Lung microvascular endothelial cell (primary cell): ENCODE measurements at regions not wholly inside any gene's neighbourhood (a gene's known extent, or its start where the extent isn't known, plus 50 kb on each side); places are given as distances from the start of the nearest gene placed in this dataset.

Experiments used
- DNase-seq, 2 donors: peaks; one replicate each; pipeline versions ENCODE4 v3.0.0 to v3.0.0-alpha.2; 2010; ENCODE audit warnings: low read depth in 2 of 2

DNA sequence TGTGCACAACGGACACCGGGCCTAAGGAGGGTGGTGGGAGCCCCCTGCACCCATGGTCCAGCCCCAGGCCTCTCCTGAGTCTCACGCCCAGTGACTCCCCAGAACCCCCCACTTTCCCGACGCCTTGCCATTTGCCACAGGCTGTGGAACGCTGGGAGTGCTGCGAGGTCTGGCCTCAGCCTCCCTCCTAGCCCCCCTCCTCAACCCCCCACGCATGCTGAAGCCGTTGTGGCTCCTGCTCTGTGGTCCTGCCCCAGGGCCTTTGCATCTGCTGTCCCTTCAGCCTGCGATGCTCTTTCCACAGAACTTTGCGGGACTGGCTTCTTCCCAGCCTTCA, 226.0 kb upstream of the GSE1 start:
- no peak for DNase-seq

DNA sequence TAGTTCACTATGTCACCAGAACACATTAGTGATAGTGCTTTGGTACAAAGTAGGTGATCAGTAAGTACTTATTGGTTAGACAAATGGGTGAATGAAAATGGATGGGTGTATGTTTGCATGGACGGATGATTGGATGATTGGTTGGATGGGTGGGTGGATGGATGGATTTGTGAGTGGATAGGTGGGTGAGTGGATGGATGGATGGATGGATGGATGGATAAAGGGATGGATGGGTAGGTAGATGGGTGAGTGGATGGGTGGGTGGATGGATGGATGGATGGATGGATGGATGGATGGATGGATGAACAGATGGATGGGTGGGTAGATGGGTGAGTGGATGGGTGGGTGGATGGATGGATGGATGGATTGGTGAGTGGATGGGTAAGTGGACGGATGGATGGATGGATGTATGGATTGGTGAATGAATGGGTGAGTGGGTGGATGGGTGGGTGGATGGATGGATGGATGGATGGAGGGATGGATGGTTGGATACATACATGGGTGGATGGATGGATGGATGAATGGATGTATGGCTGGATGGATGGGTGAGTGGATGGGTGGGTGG, 225.3 kb upstream of the GSE1 start:
- no peak for DNase-seq

DNA sequence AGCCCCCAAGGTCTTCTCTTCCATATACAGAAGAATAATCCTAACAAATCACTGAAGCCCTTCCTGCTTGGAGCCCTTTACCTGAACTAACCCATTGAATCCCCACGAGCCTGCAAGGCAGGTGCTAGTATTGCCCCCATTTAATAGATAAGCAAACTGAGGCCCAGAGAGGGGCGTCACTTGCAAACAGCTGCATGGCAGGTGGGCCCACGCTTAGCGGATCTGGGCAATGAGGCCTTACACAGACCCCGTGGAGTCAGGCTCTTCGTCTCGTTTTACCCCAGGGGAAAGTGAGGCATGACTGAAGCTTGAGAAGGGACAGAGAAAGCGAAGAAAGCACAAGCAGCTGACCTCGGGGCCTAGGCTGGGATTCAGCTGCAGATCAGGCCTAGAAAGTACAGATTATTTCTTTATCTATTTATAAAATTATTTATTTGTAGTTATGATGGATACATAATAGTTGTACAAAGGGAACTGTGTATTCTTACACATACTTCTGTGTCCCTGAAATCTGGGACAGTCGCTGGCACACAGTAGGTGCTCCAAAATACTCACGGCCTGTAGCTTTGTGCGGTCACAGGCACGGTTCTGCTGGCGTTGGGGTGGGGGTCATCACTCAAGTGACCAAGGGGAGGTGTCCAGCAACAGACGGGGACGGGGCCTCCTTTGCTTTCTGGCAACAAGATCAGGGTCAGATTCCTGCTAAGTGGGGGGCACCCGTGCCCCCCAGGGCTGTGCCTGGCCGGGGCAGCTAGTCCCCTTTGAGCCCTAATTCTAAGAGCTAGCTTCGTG, 223.2 kb upstream of the GSE1 start:
- no peak for DNase-seq

DNA sequence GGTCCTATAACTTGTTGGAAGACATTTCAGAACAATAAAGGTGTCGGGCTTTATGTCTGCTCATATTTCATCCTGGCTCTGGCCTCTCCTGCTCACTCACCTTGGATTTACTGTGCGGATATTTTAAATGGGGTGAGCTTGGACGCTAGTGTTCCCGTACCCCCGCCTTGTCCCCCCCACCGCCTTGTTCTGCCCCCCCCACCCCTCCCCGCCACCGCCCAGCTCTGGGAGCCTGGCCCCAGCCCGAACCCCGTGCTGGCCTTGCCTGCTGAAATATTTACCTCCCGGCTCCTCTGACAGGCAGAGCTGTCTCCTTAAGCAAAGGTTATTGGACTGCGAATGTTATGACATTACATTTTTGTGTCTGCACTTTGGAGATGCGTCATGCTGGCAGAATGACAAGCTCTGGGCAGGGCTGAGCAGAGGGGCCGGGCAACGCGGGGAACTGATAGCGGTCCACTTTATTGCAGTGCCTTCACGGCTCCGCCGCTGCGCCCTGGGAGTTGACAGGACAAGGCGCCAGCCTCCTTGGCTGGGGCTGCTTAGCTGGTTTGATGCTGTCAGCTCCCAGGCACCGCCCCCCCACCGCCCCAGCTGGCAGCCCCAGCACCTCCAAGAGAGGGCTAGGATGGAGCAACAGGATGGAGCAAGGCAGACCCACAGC, 222.5 kb upstream of the GSE1 start:
- DNase-seq = peak in 1 of 2 donors; percentile 86

DNA sequence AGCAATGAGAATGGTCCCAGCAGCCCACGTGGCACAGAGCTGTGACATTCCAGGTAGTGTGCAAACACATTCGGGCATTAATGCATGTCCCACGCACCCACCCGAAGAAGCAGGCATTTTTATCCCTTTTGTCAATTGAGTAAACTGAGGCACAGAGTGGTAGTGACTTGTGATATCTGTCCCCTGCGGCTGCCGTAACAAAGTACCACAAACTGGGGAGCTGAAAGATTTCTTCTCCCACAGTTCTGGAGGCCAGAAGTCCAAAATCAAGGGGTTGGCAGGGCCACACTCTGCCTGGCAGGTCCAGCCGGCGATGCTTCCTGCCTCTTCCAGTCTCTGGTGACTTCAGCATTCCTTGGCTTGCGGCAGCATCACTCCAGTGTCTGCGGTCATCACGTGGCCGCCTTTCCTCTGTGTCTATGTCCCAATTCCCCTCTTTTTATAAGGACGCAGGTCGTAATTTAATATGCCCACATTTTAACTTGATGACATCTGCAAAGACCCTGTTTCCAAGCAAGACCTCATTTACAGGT, 221.9 kb upstream of the GSE1 start:
- DNase-seq = no peak

DNA sequence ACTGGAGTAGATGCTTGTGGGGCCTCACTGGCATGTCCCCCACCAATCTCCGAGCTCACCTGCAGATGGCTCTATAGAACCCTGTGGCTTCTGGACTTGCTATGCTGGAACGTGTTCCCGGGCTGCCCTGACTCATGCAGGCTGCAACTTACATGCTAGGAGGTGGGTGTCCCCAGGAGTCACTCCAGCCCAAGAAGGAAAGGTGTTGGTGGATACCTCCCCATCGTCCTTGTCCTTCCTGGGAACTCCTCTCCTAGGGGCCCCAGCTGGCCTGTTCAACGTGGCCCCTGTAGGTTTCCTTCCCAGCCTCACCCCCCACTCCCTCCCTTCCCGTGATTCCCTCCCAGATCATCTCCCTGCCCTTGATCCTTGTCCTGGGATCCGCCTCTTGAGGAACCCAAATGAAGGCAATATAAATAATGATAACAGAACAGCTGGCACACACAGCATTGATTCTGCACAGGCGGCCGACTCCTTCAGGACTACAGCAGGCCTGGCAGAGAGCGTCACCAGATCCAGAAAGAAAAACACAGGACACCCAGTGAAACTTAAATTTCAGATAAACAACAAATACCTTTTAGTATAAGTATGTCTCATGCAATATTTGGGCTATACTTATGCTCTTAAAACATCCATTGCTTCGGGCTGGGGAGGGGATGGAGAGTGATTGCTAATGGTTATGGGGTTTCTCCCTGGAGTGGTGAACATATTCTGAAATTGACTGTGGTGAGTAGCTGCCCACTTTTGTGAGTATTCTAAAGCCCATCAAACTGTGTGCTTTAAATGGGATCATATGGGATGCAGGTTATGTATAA, 221.1 kb upstream of the GSE1 start:
- no peak for DNase-seq

DNA sequence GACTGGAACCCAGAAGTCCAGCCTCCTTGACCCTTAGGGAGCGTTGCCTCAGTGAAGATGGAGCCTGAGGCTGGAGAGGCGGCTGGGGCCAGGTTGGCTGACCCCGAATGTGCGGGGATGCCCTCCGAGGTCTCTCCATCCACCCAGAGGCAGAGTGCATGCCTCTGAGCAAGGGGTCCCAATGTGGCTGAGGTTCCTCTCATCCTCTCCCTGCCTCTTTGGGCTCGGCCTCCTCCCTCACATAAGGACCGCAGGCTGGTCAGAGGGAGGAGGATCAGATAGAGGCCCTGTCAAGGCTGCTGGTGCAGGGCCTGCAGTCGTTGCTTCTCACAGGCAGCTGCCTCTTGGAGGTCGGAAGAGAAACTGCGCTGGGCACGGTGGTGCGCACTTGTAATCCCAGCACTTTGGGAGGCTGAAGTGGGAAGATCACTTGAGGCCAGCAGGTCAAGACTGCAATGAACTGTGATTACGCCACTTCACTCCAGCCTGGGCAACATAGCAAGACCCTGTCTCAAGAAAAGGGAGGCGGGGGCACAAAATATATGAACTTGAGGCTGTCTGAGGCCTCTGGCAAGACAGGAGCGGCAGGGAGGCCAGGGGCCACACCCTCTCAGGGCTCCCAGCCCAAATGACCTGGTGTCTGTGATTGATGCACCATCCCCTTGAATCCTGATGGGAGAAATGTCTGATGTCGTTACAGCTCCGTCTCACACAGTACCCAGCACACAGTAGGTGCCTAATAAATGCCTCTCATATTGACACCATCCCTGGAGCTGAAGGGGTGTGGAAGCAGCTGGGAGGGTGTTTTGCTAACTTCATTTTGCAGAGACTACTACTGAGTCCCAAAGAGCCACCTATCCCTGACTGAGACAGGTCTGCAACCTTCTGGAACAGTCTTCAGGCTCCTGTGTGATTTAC, 220.1 kb upstream of the GSE1 start:
- no peak for DNase-seq

DNA sequence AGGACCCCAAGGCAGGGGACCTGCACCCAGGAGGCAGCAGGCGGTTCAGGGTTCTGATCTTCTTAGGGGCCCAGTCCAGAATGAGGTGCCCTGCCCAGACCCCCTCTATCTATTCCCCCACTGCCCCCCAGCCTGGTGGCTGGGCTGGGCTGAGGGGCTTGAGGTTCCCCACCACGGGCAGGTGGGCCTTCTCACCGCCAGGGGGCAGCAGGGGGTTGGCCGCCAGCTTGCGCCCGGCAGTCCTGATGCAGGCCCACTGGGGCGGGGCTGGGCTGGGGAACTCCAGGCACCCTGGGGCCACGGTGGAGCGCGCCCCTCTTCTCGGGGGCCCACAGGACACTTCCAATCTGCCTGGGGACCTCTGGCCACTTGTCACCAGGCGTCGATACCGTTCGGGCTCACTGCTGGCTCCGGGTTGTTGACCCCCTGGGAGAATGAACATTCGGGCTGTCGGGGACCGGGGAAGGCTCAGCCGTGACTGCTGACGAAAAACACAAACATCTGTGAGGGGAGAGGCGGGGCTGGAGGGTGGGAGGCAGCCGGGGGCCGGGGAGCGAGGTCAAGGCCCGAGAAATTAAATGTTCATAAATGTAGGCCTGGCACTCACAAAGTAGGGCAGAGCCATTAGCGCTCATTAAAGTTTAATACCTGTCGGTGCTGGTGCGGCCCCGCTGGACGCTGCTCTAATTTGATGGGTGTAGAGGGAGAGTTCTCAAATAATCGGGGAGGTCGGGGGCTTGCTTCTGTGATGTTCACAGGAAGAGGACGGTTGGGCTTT, 219.3 kb upstream of the GSE1 start:
- DNase-seq = peak; percentile 51 to 76

DNA sequence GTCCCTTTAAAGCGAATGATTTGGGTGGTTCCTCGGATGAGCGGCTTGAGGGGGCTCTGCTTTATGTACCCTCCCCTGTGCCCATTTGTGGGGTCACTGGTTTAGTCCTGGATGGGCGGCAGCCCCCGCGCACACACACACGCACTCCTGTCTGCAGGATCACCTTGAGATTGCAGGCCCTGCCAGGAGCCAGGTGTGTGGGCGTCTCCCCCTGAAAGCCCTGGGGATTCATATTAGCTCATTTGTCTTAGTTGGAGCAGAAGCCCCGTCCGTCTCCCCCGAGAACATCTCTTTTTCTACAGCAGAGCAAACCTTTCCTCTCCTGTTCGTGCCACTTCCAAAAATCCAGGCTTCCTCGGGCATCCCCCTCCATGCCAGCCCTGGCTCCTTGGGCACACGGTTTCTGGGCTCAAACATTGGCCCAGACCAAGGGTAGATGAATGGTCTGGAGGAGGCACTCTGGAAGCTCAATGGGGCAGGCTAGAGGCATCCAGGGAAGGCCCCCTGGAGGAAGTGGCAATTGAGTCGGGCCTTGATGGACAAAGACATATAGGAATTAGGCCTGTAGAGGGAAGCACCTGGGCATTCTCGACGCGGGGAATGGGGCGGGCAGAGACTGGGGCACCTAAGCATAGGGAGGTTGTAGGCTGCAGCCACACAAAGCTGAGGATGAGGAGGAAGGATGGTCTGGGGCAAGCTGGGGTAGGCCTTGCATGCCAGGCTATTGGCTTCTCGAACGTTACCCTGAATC, 218.5 kb upstream of the GSE1 start:
- no peak for DNase-seq

DNA sequence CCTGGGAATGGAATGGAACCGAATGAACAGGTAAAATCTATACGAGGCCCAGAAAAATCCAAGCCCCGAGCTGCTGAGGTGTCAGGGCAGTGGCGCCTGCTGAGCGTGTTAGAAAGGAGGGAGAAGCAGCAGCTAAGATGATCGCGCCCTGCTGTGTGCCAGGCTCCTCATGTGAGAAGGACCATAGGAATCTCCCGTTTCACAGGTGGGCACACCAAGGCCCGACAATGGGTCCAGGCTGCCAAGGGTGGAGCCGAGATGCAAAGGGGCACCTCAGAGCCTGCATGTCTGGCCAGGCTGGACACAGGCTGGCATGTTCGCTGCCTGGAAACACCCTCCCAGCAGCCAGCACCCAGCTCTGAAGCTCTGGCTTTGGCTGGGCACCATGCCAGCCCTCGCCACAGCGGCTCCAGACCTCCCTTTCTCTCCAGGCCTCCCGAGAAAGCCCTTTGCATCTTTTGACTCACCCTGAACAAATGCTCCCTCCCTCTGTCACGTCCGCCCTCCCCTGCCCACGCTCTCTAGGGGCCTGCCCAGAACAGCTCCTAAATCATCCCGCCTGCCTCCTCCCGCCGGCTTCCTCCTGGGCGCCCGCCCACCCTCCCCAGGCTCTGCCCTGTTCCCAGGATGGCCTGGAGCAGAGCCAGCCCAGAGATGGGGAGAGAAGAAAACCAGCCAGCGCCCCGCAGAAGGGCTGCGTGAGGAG, 217.8 kb upstream of the GSE1 start:
- peak; percentile 23 to 82 for DNase-seq

DNA sequence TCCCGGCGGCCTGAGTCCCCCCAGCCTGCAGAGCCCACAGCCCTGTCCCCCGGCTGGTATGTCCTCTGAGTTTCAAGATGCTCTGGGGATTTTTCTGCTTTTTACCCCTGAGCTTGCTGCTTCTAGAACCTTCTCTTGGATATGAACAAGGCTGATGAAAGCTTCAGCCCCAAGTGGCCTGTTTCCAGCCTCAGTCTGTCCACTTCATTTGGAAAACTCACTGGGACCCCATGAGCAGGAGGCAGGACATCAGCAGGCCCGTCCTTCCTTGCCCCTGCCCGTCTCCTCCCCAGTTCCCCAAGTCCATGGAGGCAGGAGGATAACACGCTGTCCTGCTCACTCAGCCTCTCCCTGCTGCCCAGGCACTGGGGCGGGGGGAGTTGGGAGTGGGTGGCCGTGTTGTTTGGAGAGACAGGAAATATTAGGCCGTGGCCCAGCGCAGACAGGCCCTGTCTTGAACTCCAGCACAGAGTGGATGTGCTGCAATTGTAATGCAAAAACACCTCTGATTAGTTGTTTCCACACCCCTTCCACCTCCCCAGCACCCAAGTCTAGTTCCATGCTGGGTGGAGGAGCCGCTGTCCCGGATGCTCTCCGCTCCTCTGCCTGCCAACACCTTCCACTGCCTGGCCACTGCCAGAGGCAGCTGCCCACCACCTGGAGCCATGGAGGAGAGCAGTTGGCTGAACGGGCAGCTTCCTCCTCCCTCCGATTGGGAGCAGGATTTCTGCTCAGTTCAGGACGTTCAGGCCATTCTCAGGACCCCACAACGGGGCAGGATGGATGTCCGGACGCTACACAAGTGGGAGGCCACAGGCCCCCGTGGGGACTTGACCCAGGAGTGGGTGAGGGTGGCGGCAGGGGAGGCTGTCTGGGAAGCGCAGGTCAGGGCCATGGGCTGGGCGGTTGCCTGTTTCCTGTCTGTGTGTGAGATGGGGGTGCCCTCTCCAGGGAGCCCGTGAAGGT, 216.9 kb upstream of the GSE1 start:
- DNase-seq = peak; percentile 21 to 43

DNA sequence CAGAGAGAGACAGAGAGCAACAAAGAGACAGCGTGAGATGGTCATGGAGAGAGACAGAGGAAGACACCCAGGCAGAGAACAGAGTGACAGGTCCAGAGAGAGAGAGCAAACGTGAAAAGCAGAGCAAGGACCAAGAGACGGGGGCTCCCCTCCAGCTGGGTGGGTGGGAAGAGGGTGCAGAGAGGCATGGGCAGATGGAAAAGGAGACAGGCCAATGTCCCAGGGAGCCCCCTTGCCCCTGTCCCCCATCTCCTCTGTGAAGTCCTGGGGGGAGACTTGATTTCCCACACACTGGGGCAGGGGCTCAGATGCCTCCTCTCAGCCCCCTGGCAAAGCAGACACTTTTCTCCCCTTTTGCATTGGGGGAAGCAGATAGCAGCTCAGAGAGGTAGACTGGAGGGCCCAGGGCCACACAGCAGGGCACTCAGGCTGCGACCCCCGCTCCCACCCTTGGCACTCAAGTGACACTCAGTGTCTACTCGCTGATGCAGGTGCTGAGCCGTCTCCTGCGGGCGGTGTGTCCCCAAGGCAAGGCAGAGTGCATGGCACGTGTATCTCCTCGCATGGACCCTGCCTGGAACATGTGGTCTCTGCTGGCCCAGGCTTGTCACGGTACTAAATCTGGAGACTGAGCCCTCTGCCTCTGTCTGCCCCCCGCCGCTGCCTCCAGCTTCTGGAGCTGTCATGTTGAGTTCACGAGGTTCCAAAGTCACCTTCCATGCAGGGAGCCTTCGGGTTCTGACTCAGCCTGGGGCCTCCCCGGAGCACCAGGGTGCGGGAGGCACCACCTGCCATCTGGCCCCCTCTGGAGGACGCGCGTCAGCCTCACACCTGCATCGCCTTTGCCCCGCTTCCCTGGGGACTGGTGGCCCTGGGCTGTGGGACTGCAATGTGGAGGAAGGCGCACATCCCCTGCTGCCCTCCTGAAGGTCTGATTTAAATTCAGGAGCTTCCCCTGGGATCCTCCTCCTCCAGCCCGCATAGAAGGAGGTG, 215.9 kb upstream of the GSE1 start:
- no peak for DNase-seq

DNA sequence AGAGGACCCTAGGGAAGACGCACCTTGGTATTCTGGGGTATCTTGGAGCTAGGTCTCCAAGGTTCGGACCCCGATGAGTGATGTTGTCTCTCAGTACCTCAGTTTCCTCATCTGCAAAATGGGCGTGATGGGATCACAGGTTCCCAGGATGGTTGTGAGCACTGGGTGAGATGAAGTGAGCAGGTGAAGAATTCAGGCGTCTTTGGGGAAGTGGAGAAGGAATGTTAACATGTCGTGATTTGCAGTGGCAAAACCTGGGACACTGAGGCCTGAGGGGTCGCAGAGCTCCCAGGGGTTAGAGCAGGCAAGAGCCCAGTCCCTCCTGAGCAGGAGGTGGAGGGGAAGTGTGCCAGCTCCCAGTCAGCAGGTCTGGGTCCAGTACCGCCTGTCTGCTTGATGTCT, 215.1 kb upstream of the GSE1 start:
- DNase-seq = no peak

DNA sequence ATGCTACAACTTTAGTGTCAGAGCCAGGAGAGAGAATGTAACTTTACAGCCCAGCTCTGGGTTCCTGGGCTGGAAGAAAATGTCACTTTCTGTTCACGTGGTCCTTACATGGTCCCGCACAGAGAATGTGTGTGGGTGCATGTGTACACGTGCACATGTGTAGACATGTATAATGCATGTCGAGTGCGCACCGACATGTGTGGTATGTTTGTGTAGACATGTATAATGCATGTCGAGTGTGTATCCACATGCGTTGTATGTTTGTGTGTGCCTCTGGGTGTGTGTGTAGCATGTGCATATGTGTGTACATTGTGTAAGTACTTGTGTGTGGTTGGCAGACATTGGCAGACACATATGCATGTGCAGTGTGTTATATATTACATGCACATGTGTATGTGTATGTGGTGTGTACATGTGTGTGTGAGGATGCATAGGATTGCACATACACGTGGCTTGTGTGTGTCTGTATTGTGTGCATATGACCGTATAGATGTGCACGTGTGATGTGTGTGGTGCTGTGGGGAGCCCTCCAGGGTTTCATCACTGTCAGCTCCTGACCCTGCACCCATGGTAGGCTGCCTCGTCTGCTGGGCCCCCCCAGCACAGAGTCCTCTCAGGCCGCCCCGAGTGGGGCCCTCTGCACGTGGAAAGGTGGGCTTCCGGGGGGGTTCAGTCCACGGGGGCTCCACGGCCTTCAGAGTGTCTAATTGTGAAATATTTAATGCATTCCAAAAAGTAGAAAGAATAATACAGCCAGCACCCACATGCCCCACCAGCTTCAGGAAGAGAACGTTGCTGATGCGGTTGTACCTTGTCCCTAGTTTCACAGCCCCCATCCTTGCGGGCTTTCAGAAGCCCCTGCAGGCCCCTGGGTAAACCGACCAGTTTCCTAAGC, 214.2 kb upstream of the GSE1 start:
- DNase-seq = no peak

DNA sequence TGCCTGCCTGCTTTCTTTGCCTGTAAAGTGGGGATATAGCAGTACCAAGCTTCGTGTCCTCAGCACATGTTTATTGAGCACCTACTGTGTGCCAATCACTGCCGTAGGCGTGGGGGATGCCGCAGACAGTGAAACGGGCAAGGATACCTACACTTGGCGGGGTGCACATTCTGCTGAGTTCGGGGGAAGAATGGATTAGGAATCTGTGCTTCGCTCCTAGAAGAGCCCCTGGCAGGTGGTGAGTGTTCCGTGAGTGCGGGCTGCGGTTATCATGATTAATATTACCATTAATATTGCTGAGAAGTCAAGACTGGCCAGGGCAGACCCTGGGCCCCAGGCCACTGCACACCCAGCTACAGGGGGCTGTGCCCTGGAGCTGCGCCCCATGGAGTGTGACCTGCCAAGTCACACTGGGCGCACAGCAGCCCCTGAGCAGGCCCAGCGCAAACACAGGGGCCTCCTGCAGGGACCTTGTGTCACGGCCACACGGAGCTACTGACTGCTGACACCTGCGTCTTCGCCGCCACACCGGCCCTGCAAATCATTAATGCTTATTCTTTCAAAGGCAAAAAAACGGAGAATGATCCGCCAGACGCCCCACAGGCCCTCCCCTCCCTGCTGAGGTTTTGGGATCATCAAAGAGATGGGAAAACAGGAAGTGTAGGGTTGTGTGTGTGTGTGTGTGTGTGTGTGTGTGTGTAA, 213.4 kb upstream of the GSE1 start:
- DNase-seq = no peak
